NCI-H526 (cell line): ENCODE measurements at regions not wholly inside any gene's neighbourhood (a gene's known extent, or its start where the extent isn't known, plus 50 kb on each side); places are given as distances from the start of the nearest gene placed in this dataset.

ENCODE experiments used
- DNase-seq, 2 experiments: peaks; one replicate each; lab custom pipeline; 2025; lab: John Stamatoyannopoulos, UW

DNA sequence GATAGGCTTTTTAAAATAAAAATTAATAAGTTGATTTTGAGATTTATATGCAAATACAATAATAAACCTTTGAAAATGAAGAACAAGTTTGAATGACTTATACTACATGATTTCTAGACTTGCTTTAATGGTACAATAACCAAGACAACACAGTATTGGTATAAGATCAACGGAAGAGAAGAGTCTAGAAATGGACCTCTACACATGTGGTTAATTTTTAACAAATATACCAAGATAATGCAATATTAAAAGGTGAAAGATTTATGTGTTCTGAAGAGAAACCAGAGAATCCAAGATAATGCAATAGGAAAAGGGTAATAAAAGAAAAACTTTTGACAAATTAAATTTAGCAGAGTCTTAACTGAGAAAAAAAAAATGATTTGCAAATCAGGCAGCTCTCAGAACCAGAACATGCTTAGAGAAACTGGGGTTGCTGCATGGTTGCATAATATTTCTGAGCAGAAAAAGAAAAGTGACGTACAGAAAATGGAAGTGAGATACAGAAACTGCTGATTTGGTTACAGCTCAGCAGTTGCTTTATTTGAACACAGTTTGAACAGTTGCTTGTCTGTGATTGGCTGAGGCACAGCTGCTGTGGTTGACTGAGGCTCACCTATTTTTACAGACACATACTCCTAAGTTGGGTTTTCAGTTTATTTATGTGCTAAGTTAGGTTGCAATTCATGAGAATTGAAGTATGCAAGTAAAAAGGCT is 365.9 kb downstream of the CRPPA start:
- DNase-seq: no peak

DNA sequence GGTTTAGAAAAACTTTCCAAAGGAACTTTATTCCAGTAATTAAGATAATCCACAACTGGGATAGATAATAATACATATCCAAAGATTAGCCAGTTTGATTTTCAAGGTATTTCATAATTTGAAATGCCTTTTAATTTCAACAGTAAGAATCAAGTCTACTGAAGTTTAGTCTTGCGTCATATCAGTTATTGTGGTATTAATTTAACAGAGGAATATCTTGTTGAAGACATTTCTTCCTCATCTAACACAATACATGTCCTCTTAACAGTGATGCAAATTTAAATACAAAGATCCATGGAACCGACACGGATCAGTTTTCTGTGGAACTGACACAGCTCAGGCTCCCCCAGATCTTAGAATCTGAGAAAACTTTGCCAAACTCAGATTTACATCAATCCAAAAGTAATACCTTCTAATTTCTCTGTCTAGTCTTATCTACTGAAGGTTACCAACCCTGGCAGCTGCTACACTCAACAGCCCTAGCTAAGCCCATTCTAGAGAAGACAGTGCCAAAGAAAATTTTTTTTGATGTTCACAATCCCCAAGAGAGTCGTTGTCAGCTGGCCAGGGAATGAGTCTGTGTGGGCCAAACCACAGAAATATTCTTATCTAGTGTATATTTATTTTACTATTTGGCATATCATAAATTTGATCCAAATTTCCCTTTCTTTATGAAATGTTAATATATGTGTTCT is 365.2 kb upstream of the MEOX2 start:
- DNase-seq: no peak

DNA sequence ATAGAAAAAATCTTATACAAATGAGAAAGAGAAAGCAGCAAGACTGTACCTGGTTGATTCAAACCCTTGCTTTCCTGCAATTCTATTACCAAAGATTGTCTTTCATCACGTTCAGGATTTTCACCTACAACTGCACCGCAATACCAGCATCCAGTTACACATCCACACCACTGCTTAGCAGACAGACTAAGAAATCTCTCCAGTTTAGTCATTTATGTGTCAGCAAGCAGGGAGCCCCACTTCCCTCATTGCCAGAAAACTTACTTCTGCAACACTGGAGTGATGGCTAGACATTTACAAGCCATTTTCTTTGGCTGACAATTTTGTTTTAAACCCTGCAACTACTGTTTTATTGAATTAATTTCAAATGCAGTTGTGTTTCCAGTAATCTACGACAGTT is 359.6 kb upstream of the MEOX2 start:
- no peak for DNase-seq

DNA sequence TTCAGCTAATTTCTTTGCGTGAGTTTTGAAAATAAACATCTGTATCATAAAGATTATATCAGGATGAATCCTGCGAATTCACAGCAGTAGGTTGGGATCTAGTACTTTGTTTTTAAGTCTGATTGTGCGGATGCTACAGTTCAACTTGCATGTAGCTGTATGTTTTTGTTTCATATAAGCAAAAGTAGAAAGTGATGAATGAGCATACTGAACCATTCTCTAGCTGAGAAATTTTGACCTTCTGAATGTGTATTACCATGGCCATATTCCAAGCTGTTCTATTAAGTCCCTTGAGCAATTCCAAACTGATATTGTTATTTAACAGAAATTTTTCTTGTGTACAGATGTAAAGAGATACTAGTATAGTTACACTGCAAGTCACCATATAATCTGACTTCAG is 358.8 kb upstream of the MEOX2 start:
- DNase-seq: no peak

DNA sequence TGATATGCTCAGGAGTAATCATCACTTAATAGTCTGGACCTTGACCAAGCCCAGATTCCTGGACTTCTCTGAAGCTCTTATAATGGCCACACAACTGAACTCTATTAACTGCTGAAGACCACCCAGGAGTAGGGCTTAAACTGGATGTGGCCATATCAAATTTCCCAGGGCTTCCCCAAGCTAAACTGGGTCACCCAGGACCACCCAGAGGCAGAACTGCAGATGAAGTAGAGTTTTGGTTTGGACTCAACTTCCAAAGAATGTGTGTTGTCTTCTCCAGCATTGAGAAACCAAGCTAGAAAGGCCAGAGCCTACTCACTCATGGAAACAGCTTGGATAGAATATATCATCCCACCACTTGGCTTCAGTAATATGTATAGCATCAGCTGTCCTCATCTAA is 358.2 kb upstream of the MEOX2 start:
- no peak for DNase-seq

DNA sequence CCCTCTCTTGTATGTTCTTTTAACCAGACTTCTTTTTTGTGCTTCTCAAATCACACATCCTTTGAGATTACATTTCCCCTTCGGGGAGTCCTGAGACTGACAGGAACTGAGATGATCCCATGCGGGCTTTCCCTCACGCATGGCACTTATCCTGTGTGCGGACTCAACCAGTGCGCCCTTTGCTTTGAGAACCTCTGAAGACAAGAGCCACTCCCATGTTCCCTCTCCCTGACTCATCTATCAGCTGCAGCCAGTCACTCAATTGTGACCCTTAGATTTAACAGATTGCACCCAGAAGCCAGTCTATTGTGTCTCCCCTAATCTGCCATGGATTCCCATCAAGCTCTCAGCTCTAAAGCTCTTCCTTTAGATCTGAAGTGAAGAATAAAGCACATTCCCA is 353.9 kb upstream of the MEOX2 start:
- DNase-seq: no peak

DNA sequence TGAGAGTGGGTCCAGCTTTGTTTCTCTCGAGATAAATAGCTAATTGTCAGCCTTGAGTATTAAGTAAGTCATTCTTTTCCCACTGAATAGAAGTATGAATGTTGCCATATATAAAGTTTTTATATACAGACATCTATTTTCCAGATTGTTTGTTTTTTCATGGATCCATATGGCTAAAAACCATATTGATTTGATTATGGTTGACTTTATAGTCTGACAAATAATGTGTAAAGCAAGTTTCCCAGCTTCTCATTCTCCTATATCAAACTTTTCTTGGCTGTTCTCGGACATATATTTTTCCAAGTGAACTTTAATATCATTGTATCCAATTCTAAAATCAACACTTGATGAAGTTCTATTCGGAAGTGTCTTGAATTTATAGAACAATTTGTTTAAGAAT is 352.4 kb upstream of the MEOX2 start:
- no peak for DNase-seq

DNA sequence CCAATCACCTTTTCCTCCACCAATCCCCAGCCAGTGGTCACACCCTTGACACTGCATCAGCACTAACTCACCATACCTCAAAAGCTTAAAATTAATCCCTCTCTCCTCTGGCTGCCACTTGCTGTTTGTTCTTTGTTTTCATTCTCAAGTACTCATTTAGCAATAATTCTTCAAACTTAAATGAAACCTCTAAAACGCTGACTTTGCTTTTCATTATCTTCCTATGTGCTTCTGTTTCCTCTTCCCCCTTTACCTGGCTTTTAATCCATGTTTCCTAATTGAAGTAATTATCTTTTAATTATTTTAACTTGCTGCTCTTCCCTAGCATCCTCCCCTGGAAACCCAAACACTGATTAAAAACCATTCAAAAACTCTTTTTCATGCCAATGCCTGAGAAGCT is 348.9 kb upstream of the MEOX2 start:
- no peak for DNase-seq

DNA sequence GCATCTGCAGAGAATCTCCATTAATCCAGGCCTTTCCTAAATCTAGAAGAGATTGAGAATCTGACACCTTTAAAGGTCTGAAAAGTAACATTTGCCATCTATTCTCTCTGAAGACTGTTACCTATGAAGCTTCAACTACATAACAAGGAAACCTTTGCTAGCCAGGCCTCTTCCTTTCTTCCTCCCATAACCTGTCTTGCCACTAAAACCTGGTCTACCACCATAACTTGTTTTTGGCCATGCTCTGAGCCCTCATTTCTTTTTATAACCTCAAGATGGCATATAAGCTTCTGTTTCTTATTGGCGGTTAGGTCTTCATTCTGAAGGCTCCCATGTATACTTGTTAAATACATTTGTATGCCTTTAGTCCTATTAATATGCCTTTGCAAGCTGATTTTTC is 348.4 kb upstream of the MEOX2 start:
- DNase-seq: no peak

DNA sequence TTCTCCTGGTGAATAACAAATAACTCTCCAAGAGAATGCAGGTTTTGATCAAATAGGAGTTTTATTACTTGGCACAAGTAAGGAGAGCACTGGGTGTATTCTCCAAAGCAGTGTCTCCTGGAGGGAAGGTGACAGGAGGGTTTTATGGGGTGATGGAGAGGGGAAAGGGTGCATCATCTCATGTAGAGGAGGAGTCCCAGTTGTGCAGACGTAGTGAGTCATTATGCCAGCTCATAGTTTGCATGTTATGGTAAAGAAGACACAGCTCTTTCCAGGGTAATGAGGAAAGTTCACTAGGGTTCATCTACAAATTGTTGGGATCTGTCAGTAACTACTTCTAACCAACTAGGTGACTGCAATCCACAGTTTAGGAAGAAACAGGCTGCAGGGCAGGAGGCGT is 347.9 kb upstream of the MEOX2 start:
- no peak for DNase-seq

DNA sequence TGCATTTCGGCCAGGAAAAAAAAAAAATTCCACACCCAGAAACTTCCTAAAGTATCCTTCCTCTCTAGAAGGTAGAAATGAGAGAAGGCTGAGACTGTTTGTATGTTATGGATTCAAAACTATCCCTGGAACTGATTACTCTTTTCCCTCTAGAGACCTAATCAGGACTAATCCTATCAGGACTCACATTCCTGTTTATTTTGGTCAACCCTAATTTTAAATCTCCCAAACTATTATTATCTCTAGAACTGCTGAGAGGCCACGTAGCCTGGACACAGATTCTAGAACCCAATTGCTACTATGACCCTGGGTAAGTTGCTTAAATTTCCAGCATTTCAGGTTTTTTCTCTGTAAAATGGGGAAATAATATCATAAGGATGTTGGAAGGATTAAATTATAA is 346.8 kb upstream of the MEOX2 start:
- no peak for DNase-seq

DNA sequence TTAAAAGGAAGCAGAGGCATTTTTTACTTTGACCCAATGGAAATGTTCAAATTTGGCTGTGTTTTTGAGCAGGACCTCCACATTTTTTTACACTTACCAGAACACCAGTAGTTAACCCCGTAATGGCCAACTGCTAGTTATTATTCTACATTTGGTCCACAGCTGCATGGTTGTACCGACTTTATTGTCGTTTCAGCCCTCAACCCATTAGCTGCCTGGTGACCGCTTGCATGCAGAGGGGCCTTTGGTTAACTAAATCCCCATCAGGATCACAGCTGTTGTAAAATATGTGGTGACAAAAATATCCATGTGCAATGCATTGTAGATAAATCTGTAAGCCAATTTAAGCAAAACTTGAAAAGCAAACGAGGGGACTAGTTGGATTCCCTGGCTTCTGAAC is 342.2 kb upstream of the MEOX2 start:
- DNase-seq: no peak

DNA sequence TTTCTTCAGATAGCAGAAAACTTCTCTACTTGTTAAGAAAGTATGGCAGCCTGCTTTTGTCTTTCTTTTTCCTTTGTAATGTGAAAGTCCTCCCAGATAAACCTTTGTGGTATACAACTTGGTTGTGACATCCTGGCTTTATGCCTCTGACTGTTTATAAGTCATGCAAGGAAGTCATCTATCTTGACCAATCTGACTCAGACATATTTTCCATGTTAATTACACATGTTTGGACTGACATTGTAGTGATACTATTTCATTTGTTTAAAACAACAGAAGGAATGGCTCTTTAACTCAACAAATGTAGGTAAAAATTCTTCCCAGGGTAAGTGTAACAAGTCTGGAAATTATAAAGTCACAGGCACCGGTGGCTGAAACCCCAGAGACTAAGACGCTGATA is 341.6 kb upstream of the MEOX2 start:
- no peak for DNase-seq

DNA sequence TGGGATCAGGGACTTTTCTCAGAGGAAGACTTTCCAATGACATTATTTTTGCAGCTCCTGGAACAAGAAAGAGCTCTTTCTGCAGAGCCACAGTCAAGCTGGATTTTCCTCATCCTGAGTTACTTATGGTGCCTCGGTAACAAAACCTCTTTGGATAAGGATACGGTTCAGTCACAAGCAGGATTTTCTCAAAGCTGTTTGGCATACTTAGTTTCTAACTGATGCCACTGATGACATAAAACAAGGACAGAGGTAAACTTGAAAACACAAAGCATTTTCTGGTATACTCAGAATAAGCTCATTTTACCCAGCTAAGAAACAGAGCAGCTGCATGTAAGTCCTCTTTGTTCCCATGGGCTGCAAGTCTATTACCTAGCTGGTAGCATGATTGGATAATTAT is 340.9 kb upstream of the MEOX2 start:
- DNase-seq: no peak

DNA sequence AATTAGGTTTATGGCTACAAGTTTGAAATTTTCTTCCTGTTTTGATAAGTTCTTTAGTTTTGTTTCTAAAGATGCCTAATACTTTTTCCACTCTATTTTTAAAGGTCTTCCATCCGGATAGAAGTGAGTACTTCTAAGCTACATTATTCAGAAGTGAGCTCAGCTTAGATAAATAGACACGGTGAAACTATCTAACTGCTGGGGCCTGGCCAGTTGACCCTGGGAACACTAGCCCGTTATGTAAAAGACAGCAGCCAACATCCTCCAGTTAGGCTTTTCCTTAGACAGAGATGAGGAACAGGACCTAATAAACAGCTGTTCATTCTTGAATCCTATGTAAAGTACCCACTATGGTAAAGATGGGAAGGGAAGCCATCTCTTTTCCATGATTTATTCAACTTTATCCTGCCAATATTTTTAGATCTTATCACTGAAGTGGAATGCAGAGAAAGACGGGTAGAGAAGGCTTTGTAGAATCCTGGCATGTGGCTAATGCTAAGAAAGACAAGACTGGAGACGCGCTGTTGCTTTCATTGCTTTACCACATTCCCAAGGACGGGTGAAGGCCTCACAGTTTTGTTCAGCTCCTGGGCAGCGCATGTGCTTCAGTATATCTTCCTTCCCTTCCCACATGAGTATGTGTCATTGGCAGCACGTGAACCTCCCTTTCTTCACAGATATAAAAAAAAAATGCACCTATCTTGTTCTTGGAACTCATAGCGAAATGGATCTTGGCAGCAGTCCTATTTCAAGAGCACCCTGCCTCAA is 340.0 kb upstream of the MEOX2 start:
- no peak for DNase-seq

DNA sequence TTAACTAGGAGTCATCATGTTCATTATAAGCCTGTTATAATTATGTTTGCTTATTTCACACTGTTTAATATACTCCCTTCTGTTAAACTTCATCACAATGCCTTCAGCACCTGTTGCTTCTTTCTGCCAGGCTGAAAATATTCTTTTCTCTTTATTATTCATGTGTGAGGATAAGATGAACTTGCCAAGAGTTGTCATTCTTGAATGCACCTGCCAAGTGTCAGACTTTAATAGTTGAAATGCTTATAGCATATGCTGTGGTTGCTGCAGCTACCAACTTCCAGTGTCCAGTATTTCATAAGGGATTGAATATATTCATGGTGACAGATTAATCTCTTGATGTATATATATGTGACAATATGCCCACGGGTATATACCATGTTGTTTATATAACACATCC is 339.2 kb upstream of the MEOX2 start:
- DNase-seq: no peak

DNA sequence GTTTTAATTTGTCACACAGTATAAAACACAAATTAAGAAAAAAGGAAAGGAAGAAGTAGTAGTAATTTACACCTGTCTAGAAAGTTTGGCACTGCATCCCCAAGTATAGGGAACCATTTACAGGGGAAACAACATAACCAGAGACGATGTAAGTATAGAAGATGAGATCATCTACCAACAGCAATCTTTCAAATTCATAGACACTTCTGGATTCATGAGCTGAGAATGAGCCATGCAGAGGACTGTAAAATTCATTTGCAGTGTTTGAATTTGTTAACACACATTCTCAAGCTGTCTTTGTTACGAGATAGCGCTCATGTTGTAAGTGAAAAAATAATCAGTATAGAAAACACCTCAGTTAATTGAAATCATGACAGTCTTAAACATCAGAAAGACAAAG is 337.0 kb upstream of the MEOX2 start:
- DNase-seq: no peak

DNA sequence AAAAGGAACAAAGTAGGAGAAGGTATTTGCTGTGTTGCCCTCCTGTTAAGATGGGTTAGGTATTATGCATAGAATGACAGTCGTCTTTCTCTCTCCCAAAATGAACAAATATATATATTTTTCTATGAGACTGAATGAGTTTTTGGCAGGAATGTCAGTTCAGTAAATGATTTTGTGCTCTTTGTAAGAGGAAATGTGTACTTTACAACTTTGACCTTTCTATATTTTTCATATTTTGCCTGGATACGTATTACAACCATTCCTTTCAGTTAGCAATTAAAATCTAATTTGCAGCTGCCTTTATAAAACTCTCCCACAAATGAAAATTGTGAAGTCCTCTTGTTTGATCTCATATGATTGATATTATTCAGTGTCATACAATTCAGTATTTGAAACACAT is 336.6 kb upstream of the MEOX2 start:
- DNase-seq: no peak

DNA sequence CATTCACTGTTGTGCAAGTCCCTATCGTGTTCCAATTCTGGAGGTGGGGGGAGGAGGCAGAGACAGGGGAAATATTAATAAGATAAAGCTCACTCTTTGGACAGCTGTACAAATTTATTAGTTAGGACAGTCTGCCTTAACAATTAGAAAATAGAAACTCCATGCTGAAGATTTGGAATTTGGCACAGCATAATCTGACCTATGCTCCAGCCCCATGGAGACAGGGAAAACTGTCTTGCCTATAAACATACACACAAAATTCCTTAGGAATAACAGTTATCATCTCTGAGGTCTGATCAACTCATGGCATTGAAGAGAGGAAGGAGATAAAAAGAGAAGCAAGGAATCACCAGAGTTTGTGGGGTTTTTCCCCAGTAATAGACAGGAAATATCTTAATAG is 335.4 kb upstream of the MEOX2 start:
- DNase-seq: no peak

DNA sequence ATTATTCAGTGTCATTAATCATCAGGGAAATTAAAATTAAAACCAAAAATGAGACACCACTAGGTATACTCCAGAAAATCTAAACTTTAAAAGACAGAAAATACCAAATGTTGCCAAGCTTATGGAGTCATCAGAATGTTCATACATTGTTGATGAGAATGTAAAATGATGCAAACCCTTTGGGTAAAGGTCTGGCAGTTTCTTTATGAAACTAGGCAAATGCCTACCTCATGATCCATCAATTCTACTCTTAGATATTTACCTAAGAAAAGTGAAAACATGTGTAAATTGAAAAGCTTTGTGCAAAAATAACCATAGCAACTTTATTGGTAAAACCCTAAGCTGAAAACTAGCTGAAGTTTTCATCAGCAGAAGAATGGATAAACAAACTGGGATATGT is 329.5 kb upstream of the MEOX2 start:
- DNase-seq: no peak

DNA sequence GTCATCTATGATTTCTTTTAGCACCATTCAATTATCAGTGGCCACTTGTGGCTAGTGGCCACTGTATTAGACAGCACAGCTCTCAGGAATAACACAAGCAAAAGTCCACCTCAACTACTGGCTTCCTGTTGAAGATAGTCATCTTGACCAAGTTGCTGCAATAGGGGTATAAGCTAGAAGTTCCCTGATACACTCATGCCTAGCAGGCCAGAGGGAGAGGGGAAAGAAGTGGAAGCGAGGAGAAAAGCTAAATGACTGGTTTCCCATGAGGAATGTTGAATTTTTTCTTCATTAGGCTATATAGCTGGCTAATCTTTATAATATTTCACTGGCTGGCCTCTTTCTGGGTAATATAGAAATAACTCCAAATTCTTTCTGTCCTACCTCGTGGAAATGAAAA is 327.5 kb upstream of the MEOX2 start:
- DNase-seq: no peak

DNA sequence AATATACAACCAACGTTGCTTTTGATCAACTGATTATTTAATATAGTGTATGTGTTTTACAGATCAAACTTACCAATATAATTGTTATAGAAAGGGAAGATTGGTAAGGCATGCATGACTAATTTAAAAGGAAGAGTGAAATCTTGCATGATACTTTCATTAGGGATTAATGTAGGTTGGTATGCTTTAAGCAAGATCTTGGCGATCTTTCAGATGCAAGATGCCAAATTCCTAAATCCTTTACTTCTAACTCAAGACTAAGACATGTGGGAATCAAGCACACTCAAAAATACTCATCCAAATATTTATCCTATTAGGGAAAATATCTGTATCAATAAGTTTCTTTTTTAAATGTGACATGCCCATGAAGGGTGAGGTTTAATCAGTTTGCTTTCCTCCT is 321.4 kb upstream of the MEOX2 start:
- DNase-seq: no peak

DNA sequence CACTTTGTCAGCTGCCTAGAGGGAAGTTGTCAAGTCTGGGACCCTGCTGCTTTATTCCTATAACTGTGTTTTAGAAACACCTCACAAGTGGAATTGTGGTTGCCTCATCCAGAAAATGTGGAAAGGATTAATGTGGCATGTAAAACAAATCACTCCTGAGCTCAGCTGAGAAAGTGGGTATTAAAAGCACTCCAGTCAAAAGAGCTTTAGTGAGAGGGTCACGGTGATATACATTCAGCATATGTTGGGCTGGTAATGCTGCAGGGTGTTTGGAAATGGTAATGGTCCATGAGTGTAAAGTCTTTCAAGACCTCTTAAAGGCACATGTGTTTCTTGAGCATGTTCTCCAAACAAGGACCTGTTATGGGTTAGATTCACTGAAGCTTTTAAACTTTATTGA is 318.2 kb upstream of the MEOX2 start:
- no peak for DNase-seq
